ENCODE measurements at regions not wholly inside any gene's neighbourhood (a gene's known extent, or its start where the extent isn't known, plus 50 kb on each side); places are given as distances from the start of the nearest gene placed in this dataset.

DNA sequence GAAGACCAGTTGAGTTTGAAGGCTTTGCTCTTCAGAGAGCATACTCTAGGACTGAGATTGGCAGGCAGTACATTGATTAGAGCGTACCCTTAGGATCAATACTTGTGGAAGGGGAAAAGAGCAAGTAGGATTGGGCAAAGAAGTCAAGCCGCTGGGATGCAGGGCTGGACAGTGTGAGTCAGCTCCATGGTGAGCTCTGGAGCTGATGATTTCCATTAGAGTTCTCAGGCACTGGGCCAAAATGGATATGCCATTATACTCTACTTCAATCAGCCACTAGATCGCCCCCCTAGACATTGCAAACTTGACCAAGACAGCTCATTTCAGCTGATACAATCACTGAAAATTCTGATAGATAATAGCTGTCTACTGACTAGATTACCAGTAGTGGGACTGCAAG lies 432.7 kb upstream of the ALCAM start:
- H3K79me1 ChIP-seq (ENCODE audit: low read depth, low read length), result no peaks in the 10 kb centered on the region
- H2BK15ac ChIP-seq (ENCODE audit: low read length), result no peak overlapping the region
- FAIRE-seq, result no peak
- no peak overlapping the region for H3K4me2 ChIP-seq (ENCODE audit: insufficient read depth in 1 of 2, low read depth in 2 of 2, low read length in 2 of 2)
- no peak overlapping the region for H4K91ac ChIP-seq (replicated peaks; ENCODE audit: insufficient read length, low read length)
- no peaks in the 10 kb centered on the region for H3K27me3 ChIP-seq (replicated peaks in 1 of 4; ENCODE audit: control insufficient read depth in 3 of 4, extremely low read depth in 1 of 4, insufficient read depth in 3 of 4, low read length in 3 of 4)
- no peak for DNase-seq (ENCODE audit: low read depth in 1 of 2, low spot score in 2 of 2)
- POLR2A ChIA-PET (ENCODE audit: partially characterized antibody), result no interaction called here
- H2BK5ac ChIP-seq (ENCODE audit: low read depth, low read length), result no peak overlapping the region
- H3K79me2 ChIP-seq (ENCODE audit: control insufficient read depth in 1 of 2, insufficient read depth in 2 of 2, low read length in 2 of 2), result no peaks in the 10 kb centered on the region
- H3K23me2 ChIP-seq (ENCODE audit: low read depth, low read length), result no peaks in the 10 kb centered on the region
- H3K18ac ChIP-seq (ENCODE audit: extremely low read depth, low read length), result no peak overlapping the region
- H3K9ac ChIP-seq (replicated peaks in 1 of 4; ENCODE audit: extremely low read depth in 1 of 4, low read depth in 3 of 4, low read length in 3 of 4), result no peak overlapping the region
- no peak overlapping the region for H3K14ac ChIP-seq (ENCODE audit: insufficient read length)
- 95% methylated on average over 3 of the region's 3 CpGs; no CpG with 5 or more reads in 1 of the 2 experiments for WGBS, 2 experiments (ENCODE audit: extremely low coverage in 1 of 2, insufficient coverage in 1 of 2, insufficient read length in 1 of 2, insufficient replicate concordance in 2 of 2, low coverage in 1 of 2, low lambda C conversion rate in 2 of 2, missing lambda C conversion rate in 1 of 2)
- no peak overlapping the region for H2BK120ac ChIP-seq (replicated peaks; ENCODE audit: low read depth, low read length)
- H3K36me3 ChIP-seq (ENCODE audit: control insufficient read depth in 2 of 4, insufficient read depth in 4 of 4, low read length in 3 of 4), result no peaks in the 10 kb centered on the region
- no peak overlapping the region for H3K4me3 ChIP-seq (ENCODE audit: extremely low read depth in 1 of 4, insufficient read depth in 2 of 4, low read depth in 3 of 4, low read length in 4 of 4)
- no peaks in the 10 kb centered on the region for H4K20me1 ChIP-seq (replicated peaks in 1 of 2; ENCODE audit: control insufficient read depth in 1 of 2, insufficient read depth in 2 of 2, low read length in 2 of 2)
- no peak overlapping the region for H2BK20ac ChIP-seq (ENCODE audit: low read length)
- no peak overlapping the region for H4K5ac ChIP-seq (ENCODE audit: insufficient read length, low read depth, low read length)
- CTCF ChIA-PET (ENCODE audit: partially characterized antibody), result no interaction called here
- H2AFZ ChIP-seq (ENCODE audit: low read length), result no peak overlapping the region
- no peak overlapping the region for H3K4ac ChIP-seq (replicated peaks; ENCODE audit: insufficient read length, low read depth, low read length)
- H3K56ac ChIP-seq (replicated peaks; ENCODE audit: insufficient read length, low read depth, low read length), result no peak overlapping the region
- no peak overlapping the region for H2BK12ac ChIP-seq (ENCODE audit: low read depth, low read length)
- no peak overlapping the region for H3K27ac ChIP-seq (ENCODE audit: low read depth, low read length)
- no peak overlapping the region for H2AK5ac ChIP-seq (ENCODE audit: low read depth, low read length)
- no peak overlapping the region for H4K8ac ChIP-seq (ENCODE audit: extremely low read depth, insufficient read depth, low read length)
- H3K23ac ChIP-seq (ENCODE audit: insufficient read length), result no peak overlapping the region
- no peaks in the 10 kb centered on the region for H3K9me3 ChIP-seq (ENCODE audit: insufficient read depth in 2 of 2, low read depth in 1 of 2, low read length in 1 of 2)
- TF ChIP-seq NRF1 (IDR thresholded peaks at IDR 0.05; ENCODE audit: low read depth, low read length) (no peak), KDM5A (IDR thresholded peaks at IDR 0.05; ENCODE audit: low read length) (no peak), BACH1 (IDR thresholded peaks at IDR 0.05; ENCODE audit: low read length) (no peak), JUND (IDR thresholded peaks at IDR 0.05; ENCODE audit: low read length) (no peak), SRF (IDR thresholded peaks at IDR 0.05; ENCODE audit: low read depth, low read length) (no peak), EZH2 (IDR thresholded peaks at IDR 0.05; ENCODE audit: low read depth, low read length, severe bottlenecking) (no peak), RXRA (IDR thresholded peaks at IDR 0.05; ENCODE audit: insufficient read depth, low read depth, low read length) (no peak), HDAC2 (IDR thresholded peaks at IDR 0.05; ENCODE audit: borderline replicate concordance in 1 of 2, low read depth in 2 of 2, low read length in 2 of 2) (no peak), KDM1A (IDR thresholded peaks at IDR 0.05; ENCODE audit: borderline replicate concordance, low read length) (no peak), SP4 (IDR thresholded peaks at IDR 0.05; ENCODE audit: low read length) (no peak), SIX5 (IDR thresholded peaks at IDR 0.05; ENCODE audit: low read depth, low read length) (no peak), ATF3 (IDR thresholded peaks at IDR 0.05; ENCODE audit: insufficient read depth, low read depth, low read length) (no peak), SIRT6 (IDR thresholded peaks at IDR 0.05; ENCODE audit: low read length) (no peak), PHF8 (conservative IDR thresholded peaks at IDR 0.05; ENCODE audit: low read depth, low read length) (no peak), CHD2 (IDR thresholded peaks at IDR 0.05; ENCODE audit: low read length) (no peak), CREB1 (IDR thresholded peaks at IDR 0.05) (no peak), CHD1 (IDR thresholded peaks at IDR 0.05; ENCODE audit: low read depth, low read length) (no peak)
- no peaks in the 10 kb centered on the region for H3K4me1 ChIP-seq (replicated peaks in 1 of 4; ENCODE audit: control insufficient read depth in 3 of 4, insufficient read depth in 4 of 4, low read length in 3 of 4)
